Activated CD4-positive, alpha-beta T cell treated with anti-CD3 and anti-CD28 coated beads, Interleukin-2, Interleukin-6, amounts not matched to agents 100 ng/mL and 50 ng/mL, durations not matched to agents 16 hours and 8 hours (primary cell): ENCODE measurements at regions not wholly inside any gene's neighbourhood (a gene's known extent, or its start where the extent isn't known, plus 50 kb on each side); places are given as distances from the start of the nearest gene placed in this dataset.
"Not testable (repeated sequence)": the region's sequence is repeated elsewhere in the genome, so short reads cannot be mapped to it uniquely, and the experiment has no call there.

Source experiments
- DNase-seq: peaks from one replicate; pipeline ENCODE4 v3.0.0-alpha.2; 2020

DNA sequence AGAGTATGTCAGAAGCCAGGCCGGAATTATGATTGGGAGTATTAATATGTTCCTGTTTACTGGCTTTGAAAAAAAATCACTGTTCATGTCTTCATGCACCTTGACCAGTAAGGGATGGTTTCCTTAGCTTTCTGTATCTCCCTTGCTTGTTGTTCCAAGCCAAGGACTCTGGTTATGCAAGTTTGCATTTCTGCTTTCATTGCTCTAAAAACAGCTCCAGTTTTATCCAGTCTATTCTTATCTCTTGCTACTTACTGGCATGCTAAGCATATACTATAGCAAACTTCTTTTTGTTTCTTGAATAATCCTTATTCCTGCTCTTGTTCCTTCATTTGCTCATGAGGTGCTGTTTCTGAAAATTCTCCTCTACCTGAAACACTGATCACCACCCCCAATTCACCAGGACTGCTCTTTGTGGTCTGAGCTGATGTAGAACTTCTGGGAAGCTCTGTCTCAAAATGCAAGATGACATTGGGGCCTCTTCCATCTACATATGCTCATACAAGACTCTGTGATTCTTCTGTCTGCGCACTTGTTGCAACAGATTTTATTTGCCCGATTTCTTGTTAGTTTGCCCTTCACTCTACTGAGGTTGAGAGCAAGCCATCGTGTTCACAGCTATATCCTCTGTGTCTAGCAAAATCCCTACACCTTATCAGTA lies 173.0 kb downstream of the EBLN2 start:
- no peak for DNase-seq

GRCh38 chr3:73235768-73236167 lies 174.3 kb downstream of the EBLN2 start:
- no peak for DNase-seq

DNA sequence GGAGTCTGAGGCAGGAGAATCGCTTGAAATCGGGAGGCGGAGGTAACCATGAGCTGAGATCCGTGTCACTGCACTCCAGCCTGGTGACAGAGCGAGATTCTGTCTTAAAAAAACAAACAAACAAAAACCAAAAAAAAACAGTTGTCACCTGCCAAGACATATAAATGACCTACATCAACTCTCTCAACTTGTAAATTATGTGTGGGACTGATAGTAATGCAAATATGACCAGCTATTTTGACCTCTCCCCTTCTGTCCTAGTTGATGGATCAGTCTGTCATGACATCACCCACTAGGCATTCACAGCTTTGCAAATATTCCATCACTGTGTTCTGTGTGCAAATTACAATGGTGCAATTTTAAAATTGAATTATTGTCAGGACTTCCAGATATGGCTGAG lies 175.4 kb downstream of the EBLN2 start:
- DNase-seq, result no peak

- DNase-seq, result no peak
These were observed 182.3 kb downstream of the EBLN2 start for GRCh38 chr3:73243740-73244139.

DNA sequence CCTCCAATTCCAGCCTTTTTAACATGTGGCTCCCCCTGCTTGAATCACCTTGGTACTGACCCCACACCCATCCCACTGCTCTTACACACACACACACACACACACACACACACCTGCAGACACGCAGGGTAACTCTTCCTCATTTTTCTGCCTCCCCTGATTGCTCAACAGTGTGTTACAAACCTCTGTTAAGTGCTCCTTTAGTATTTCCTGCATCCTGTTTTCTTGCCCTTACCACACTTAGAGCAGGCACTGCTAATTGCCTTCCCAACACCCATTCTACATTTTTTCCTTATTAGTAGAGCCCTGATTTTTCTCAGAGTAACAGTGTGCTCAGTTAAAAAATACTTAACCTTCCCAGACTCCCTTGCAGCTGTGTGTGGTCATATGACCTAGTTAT lies 184.0 kb downstream of the EBLN2 start:
- DNase-seq, result no peak

DNA sequence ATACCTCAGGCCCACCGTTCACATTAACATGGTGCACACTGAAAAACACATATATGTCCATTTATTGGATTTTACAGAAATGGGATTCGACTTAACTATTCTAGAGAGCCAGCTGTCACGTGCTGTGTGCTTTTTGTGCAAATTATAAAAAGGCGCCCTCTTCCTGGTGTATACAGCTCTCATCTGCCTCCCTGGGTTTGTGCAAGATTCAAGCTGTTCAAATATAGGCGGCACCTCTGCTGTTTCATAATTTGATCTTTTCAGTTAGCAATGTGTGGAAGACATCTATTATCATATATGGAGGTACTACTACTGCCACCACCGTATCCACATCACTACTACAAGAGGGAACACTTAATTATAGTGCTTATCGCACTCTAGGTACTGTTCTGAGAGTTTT lies 187.6 kb downstream of the EBLN2 start:
- DNase-seq, result no peak

GRCh38 chr3:73254062-73254461 lies 192.6 kb downstream of the EBLN2 start:
- DNase-seq, result no peak

DNA sequence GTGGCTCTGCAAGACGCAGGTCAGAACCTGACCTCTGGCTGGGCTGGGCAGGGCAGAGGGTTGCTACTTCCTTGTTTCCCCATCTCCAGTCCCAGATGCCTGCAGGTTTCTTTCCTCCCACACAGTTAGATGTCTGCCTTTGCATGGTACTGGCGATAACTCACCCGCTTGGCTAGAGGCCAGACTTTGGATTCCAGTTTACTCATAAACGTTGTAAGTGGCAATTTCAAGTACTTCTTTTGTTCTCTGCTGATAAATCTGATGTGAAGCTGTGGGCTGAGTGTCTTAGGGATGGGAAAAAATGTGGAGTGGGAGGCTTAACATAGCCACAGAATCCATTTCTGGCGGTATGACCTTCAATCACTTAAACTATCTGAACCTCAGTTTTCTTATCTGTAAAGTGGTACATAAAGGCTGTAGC lies 194.2 kb downstream of the EBLN2 start:
- DNase-seq, result no peak

DNA sequence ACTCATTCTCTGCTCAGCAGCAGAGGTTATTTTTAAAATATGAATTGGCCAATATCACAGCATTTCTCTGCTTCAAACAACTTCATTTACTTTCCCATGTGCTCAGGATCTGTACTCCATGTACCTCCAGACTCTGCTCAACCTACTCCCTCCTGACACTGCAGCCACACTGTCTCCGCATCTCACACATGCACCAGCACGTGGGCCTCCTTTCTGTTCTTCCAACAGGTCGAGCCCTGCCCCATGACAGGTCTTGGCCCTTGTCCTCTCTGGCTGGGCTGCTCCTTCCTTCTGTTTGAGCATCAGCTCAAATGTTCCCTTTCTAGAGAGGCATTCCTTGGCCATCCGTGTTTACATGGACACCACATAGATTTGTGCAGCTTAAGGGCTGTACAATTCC lies 195.7 kb downstream of the EBLN2 start:
- DNase-seq, result no peak

GRCh38 chr3:73258057-73258456 lies 196.6 kb downstream of the EBLN2 start:
- no peak for DNase-seq

DNA sequence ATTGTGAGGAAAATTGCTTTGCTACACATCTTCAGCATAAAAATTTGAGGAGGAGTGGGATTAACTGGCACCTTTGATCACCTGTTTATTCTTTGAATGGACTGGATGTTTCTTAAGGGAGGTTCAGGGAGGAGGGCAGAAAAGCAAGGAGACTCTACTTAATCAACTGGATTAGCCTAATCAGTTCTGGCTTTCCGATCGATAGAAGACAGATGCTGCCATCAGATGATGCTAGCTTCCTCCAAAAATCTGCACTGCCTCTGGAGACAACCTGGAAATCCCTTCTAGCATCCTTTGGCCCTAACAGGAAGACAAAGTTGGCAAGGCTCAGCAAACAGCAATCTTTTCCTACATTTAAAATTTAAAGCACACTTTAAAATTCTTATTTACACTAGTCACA lies 197.8 kb downstream of the EBLN2 start:
- DNase-seq, result no peak

DNA sequence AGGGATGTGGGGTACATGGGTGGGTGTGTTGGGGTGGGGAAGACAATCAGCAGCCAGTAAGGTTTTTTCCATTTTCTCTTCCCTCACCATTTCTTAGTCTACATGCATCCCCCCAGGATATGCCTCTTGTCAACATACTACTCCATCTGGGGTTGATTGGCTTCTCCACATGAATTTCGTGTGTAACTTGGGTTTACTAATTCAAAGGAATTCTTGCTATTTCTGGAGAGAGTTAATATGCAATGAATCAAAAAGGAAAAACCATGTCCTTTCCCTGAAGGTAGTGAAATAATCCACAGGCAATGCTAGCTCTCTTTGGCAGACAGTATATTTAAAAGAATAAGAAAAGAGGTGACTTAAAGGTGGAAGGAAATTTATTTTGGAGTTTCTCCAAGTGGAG lies 198.4 kb downstream of the EBLN2 start:
- DNase-seq, result no peak

DNA sequence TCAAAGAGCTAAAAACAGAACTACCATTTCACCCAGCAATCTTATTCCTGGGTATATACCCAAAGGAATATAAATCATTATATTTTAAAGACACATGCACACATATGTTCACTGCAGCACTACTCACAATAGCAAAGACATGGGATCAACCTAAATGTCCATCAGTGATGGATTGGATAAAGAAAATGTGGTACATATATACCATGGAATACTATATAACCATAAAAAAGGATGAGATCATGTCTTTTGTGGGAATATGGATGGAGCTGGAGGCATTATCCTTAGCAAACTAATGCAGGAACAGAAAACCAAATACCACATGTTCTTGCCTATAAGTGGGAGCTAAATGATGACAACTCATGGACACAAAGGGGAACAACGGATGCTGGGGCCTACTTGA lies 205.1 kb downstream of the EBLN2 start:
- not testable (repeated sequence) for DNase-seq

- DNase-seq, result not testable (repeated sequence)
These were observed 207.7 kb downstream of the EBLN2 start for GRCh38 chr3:73269126-73269525.

- no peak for DNase-seq
These were observed 209.5 kb downstream of the EBLN2 start for GRCh38 chr3:73270839-73271483.

DNA sequence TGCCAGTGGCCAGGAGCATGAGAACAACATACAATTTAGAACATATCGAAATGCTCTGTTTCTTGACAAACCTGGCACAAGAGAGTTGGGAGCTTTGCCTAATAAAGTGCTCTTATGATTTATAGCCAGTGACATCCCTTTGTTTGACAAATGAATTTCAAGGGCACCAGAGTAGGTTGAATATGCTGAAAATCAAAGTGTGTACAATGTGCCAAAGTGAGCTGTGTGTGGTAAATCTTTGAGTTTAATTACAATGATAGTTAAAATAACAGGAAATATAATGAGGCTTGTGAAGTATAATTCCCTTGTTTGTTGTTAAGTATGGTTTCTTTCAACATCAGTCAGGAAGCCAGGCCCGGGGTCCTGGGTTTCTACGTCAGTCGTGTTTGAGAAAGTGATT lies 211.9 kb downstream of the EBLN2 start:
- no peak for DNase-seq

DNA sequence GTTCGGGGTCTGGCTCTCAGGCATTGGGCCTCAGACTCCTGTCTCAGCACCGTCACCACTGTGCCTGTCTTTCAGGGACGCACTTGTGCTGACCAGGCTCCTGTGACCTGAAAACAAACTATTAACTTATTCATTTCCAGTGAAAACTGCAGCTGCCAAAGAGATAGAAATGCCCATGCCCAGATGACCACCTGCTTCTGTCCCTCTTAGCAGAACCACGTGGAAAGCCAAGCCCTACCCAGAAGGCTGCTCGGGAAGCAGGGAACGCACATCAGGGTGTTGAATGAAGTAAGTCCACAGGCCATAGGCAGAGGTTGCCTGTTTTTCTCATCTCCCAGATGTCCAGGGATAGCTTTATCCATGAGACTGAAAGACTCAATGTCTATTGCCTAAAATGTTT lies 219.3 kb downstream of the EBLN2 start:
- DNase-seq, result no peak

GRCh38 chr3:73284472-73284871 lies 223.0 kb downstream of the EBLN2 start:
- DNase-seq, result no peak

- DNase-seq, result no peak
These were observed 230.1 kb downstream of the EBLN2 start for GRCh38 chr3:73291541-73291940.

- no peak for DNase-seq
These were observed 230.8 kb downstream of the EBLN2 start for GRCh38 chr3:73292220-73292619.

GRCh38 chr3:73294537-73294936 lies 233.1 kb downstream of the EBLN2 start:
- no peak for DNase-seq

GRCh38 chr3:73295876-73296635 lies 234.6 kb downstream of the EBLN2 start:
- DNase-seq, result no peak

- DNase-seq, result no peak
These were observed 235.4 kb downstream of the EBLN2 start for GRCh38 chr3:73296859-73297258.
